Endothelial cell (in vitro differentiated cells): ENCODE measurements at regions not wholly inside any gene's neighbourhood (a gene's known extent, or its start where the extent isn't known, plus 50 kb on each side); places are given as distances from the start of the nearest gene placed in this dataset.

Experiments
- DNase-seq: peaks from one replicate; pipeline ENCODE4 v3.0.0; 2021; ENCODE audit warnings: low spot score
- H3K27ac Mint-ChIP-seq: one replicate; pipeline ENCODE4 v1.8.0; 2021; ENCODE audit warnings: mixed read lengths, inconsistent platforms; ENCODE audit not compliant: unreplicated experiment
- H3K27me3 Mint-ChIP-seq: one replicate; pipeline ENCODE4 v1.8.0; 2021; ENCODE audit warnings: mild to moderate bottlenecking, moderate library complexity, mixed read lengths, inconsistent platforms; ENCODE audit not compliant: unreplicated experiment
- H3K36me3 Mint-ChIP-seq: one replicate; pipeline ENCODE4 v1.8.0; 2021; ENCODE audit warnings: mild to moderate bottlenecking, low read depth, mixed read lengths, inconsistent platforms; ENCODE audit not compliant: unreplicated experiment
- H3K4me1 Mint-ChIP-seq: one replicate; pipeline ENCODE4 v1.8.0; 2021; ENCODE audit warnings: mild to moderate bottlenecking, mixed read lengths, inconsistent platforms; ENCODE audit not compliant: unreplicated experiment
- H3K4me3 Mint-ChIP-seq: one replicate; pipeline ENCODE4 v1.8.0; 2021; ENCODE audit warnings: mild to moderate bottlenecking, mixed read lengths, inconsistent platforms; ENCODE audit not compliant: unreplicated experiment
- H3K9me3 Mint-ChIP-seq: one replicate; pipeline ENCODE4 v1.8.0; 2021; ENCODE audit warnings: mixed read lengths, inconsistent platforms; ENCODE audit not compliant: unreplicated experiment
- CTCF ChIP-seq: fragments of 200-600 bp; sonication (generic); IDR thresholded peaks from one replicate; pipeline ENCODE4 v1.5.0; 2021; ENCODE audit warnings: antibody characterized with exemption; ENCODE audit not compliant: unreplicated experiment

GRCh38 chr9:108512426-108513173, 343.2 kb downstream of the ACTL7B start:
- Mint-ChIP-seq H3K4me3 (no peak overlapping the region), H3K27ac (no peak overlapping the region), H3K9me3 (no peaks in the 10 kb centered on the region), H3K27me3 (peaks cover 1% of the 10 kb centered on the region), H3K4me1 (no peaks in the 10 kb centered on the region), H3K36me3 (no peaks in the 10 kb centered on the region)
- no peak for TF ChIP-seq CTCF
- DNase-seq, result no peak

- H3K4me1 Mint-ChIP-seq, result no peaks in the 10 kb centered on the region
- no peak for DNase-seq
- no peak for TF ChIP-seq CTCF
- no peak overlapping the region for H3K4me3 Mint-ChIP-seq
- H3K9me3 Mint-ChIP-seq, result no peaks in the 10 kb centered on the region
- H3K27me3 Mint-ChIP-seq, result peaks cover 1% of the 10 kb centered on the region
- H3K36me3 Mint-ChIP-seq, result no peaks in the 10 kb centered on the region
- no peak overlapping the region for H3K27ac Mint-ChIP-seq
Measured at GRCh38 chr9:108511307-108511706, 344.5 kb downstream of the ACTL7B start.

- no peak for TF ChIP-seq CTCF
- Mint-ChIP-seq H3K27ac (no peak overlapping the region), H3K27me3 (peaks cover 2% of the 10 kb centered on the region), H3K4me3 (no peak overlapping the region), H3K9me3 (peaks cover 8% of the 10 kb centered on the region), H3K4me1 (no peaks in the 10 kb centered on the region), H3K36me3 (peaks cover 6% of the 10 kb centered on the region)
- DNase-seq, result no peak
Measured at GRCh38 chr9:108496846-108497245, 358.9 kb downstream of the ACTL7B start.

- Mint-ChIP-seq H3K4me1 (no peaks in the 10 kb centered on the region), H3K27ac (no peak overlapping the region)
Measured at GRCh38 chr9:108489567-108489966, 366.2 kb downstream of the ACTL7B start.

More at GRCh38 chr9:108489567-108489966, 366.2 kb downstream of the ACTL7B start:
- Mint-ChIP-seq H3K36me3 (no peaks in the 10 kb centered on the region), H3K9me3 (no peaks in the 10 kb centered on the region), H3K27me3 (peaks cover 4% of the 10 kb centered on the region), H3K4me3 (no peak overlapping the region)
- no peak for TF ChIP-seq CTCF
- no peak for DNase-seq
